Vagina (tissue), 2 donors: ENCODE measurements at regions not wholly inside any gene's neighbourhood (a gene's known extent, or its start where the extent isn't known, plus 50 kb on each side); places are given as distances from the start of the nearest gene placed in this dataset.

Source experiments
- DNase-seq, 2 donors: peaks; one replicate each; pipeline ENCODE4 v3.0.0-alpha.2; 2017; ENCODE audit errors: extremely low spot score in 2 of 2
- H3K27ac ChIP-seq: fragments of 200-600 bp; sonication (generic); one replicate; pipeline ENCODE4 v1.5.1; 2019
- H3K27me3 ChIP-seq: fragments of 200-600 bp; sonication (generic); one replicate; pipeline ENCODE4 v1.5.1; 2019
- H3K36me3 ChIP-seq, 2 donors: fragments of 200-600 bp; sonication (generic); one replicate each; pipeline ENCODE4 v1.5.1; 2017 to 2019
- H3K4me1 ChIP-seq: fragments of 200-600 bp; sonication (generic); one replicate; pipeline ENCODE4 v1.5.1; 2019
- H3K4me3 ChIP-seq, 2 donors: fragments of 200-600 bp; sonication (generic); 1 replicate in 1 of 2; 2 replicates in 1 of 2; pipeline ENCODE4 v1.5.1; 2016 to 2019
- H3K9me3 ChIP-seq: fragments of 200-600 bp; sonication (generic); one replicate; pipeline ENCODE4 v1.5.1; 2019
- CTCF ChIP-seq, 3 experiments: fragments of 450-650 bp in 2 of 3; fragments of 200-600 bp in 1 of 3; sonication (generic) in 1 of 3; IDR thresholded peaks; one replicate each; pipeline ENCODE4 v1.5.1; 2017 to 2019; ENCODE audit warnings: antibody characterized with exemption in 3 of 3, mild to moderate bottlenecking in 2 of 3, moderate library complexity in 2 of 3
- POLR2A ChIP-seq, 2 donors: fragments of 450-650 bp; IDR thresholded peaks; one replicate each; pipeline ENCODE4 v1.6.1; 2017; ENCODE audit warnings: antibody characterized with exemption in 2 of 2, mild to moderate bottlenecking in 2 of 2, moderate library complexity in 2 of 2
- POLR2AphosphoS5 ChIP-seq, 2 donors: sonication (generic); formaldehyde crosslinking; IDR thresholded peaks; one replicate each; pipeline ENCODE4 v1.9.0; 2017; ENCODE audit warnings: antibody characterized with exemption in 2 of 2, mild to moderate bottlenecking in 2 of 2, low read depth in 1 of 2; ENCODE audit not compliant: insufficient read depth in 1 of 2
- intact Hi-C: fragments of 100-400 bp; cut with DNase I; formaldehyde crosslinking; loops from one replicate; pipeline ENCODE4 v1.15.1; 2023

- Histone ChIP-seq H3K27ac (no peak overlapping the region), H3K4me3 (no peak overlapping the region), H3K9me3 (no peaks in the 10 kb centered on the region), H3K4me1 (peaks cover 7% of the 10 kb centered on the region), H3K27me3 (no peaks in the 10 kb centered on the region), H3K36me3 (no peaks in the 10 kb centered on the region)
- no peak for TF ChIP-seq POLR2AphosphoS5 (IDR thresholded peaks at IDR 0.05; ENCODE audit: insufficient read depth in 1 of 2, low read depth in 1 of 2)
- TF ChIP-seq POLR2A (IDR thresholded peaks at IDR 0.05) = no peak
- TF ChIP-seq CTCF (IDR thresholded peaks at IDR 0.05) = no peak
- no peak for DNase-seq
- intact Hi-C loops = no loop called here
Measured at GRCh38 chr4:123510659-123511058, 114.1 kb downstream of the SPRY1 start.

GRCh38 chr4:123516576-123516975 is 120.0 kb downstream of the SPRY1 start:
- no peaks in the 10 kb centered on the region for H3K27me3 ChIP-seq
- H3K27ac ChIP-seq = no peak overlapping the region
- no peak for TF ChIP-seq POLR2A (IDR thresholded peaks at IDR 0.05)
- TF ChIP-seq POLR2AphosphoS5 (IDR thresholded peaks at IDR 0.05; ENCODE audit: insufficient read depth in 1 of 2, low read depth in 1 of 2) = no peak
- no peak for TF ChIP-seq CTCF (IDR thresholded peaks at IDR 0.05)
- intact Hi-C loops = no loop called here
- no peaks in the 10 kb centered on the region for H3K36me3 ChIP-seq
- DNase-seq = no peak
- H3K4me1 ChIP-seq = no peaks in the 10 kb centered on the region
- no peak overlapping the region for H3K4me3 ChIP-seq
- no peaks in the 10 kb centered on the region for H3K9me3 ChIP-seq

GRCh38 chr4:123517176-123517575 is 120.6 kb downstream of the SPRY1 start:
- Histone ChIP-seq H3K4me1 (no peaks in the 10 kb centered on the region), H3K4me3 (no peak overlapping the region), H3K36me3 (no peaks in the 10 kb centered on the region), H3K9me3 (no peaks in the 10 kb centered on the region), H3K27me3 (no peaks in the 10 kb centered on the region), H3K27ac (no peak overlapping the region)
- DNase-seq = no peak
- intact Hi-C loops = no loop called here
- TF ChIP-seq POLR2AphosphoS5 (IDR thresholded peaks at IDR 0.05; ENCODE audit: insufficient read depth in 1 of 2, low read depth in 1 of 2) = no peak
- TF ChIP-seq POLR2A (IDR thresholded peaks at IDR 0.05) = no peak
- TF ChIP-seq CTCF (IDR thresholded peaks at IDR 0.05) = no peak

- H3K4me1 ChIP-seq = no peaks in the 10 kb centered on the region
- H3K9me3 ChIP-seq = no peaks in the 10 kb centered on the region
- no peaks in the 10 kb centered on the region for H3K36me3 ChIP-seq
- no peak for DNase-seq
- no peaks in the 10 kb centered on the region for H3K27me3 ChIP-seq
- intact Hi-C loops = no loop called here
- no peak overlapping the region for H3K4me3 ChIP-seq
- TF ChIP-seq POLR2AphosphoS5 (IDR thresholded peaks at IDR 0.05; ENCODE audit: insufficient read depth in 1 of 2, low read depth in 1 of 2) (no peak), POLR2A (IDR thresholded peaks at IDR 0.05) (no peak)
- H3K27ac ChIP-seq = no peak overlapping the region
Measured at GRCh38 chr4:123517971-123518370, 121.4 kb downstream of the SPRY1 start.

GRCh38 chr4:123520325-123520724 is 123.7 kb downstream of the SPRY1 start:
- Histone ChIP-seq H3K4me1 (no peaks in the 10 kb centered on the region), H3K27me3 (no peaks in the 10 kb centered on the region), H3K36me3 (no peaks in the 10 kb centered on the region), H3K4me3 (no peak overlapping the region), H3K9me3 (no peaks in the 10 kb centered on the region), H3K27ac (no peak overlapping the region)
- no peak for TF ChIP-seq POLR2A (IDR thresholded peaks at IDR 0.05)
- no peak for TF ChIP-seq POLR2AphosphoS5 (IDR thresholded peaks at IDR 0.05; ENCODE audit: insufficient read depth in 1 of 2, low read depth in 1 of 2)
- no peak for TF ChIP-seq CTCF (IDR thresholded peaks at IDR 0.05)
- intact Hi-C loops = no loop called here
- no peak for DNase-seq

GRCh38 chr4:123522081-123522480 is 125.5 kb downstream of the SPRY1 start:
- H3K36me3 ChIP-seq = no peaks in the 10 kb centered on the region
- TF ChIP-seq CTCF (IDR thresholded peaks at IDR 0.05) = no peak
- no peak for TF ChIP-seq POLR2A (IDR thresholded peaks at IDR 0.05)
- no peak for TF ChIP-seq POLR2AphosphoS5 (IDR thresholded peaks at IDR 0.05; ENCODE audit: insufficient read depth in 1 of 2, low read depth in 1 of 2)
- H3K9me3 ChIP-seq = no peaks in the 10 kb centered on the region
- no peaks in the 10 kb centered on the region for H3K4me1 ChIP-seq
- no peak overlapping the region for H3K4me3 ChIP-seq
- DNase-seq = no peak
- intact Hi-C loops = no loop called here
- H3K27ac ChIP-seq = no peak overlapping the region
- no peaks in the 10 kb centered on the region for H3K27me3 ChIP-seq
